H1 (cell line): ENCODE measurements at regions not wholly inside any gene's neighbourhood (a gene's known extent, or its start where the extent isn't known, plus 50 kb on each side); places are given as distances from the start of the nearest gene placed in this dataset.
A peak's percentile ranks its signal among the peaks of the same experiment; 100 is the strongest.

Experiments used
- CTCF ChIA-PET: fragments of 300-600 bp; sonication (Branson Sonifier 250); formaldehyde crosslinking; loops from one replicate; lab custom pipeline; 2021; ENCODE audit not compliant: partially characterized antibody; lab: Charles Lee
- POLR2A ChIA-PET: fragments of 300-600 bp; sonication (Branson Sonifier 250); formaldehyde crosslinking; loops from one replicate; lab custom pipeline; 2021; ENCODE audit warnings: inconsistent platforms; ENCODE audit not compliant: partially characterized antibody; lab: Charles Lee
- DNase-seq, 2 experiments: peaks; one replicate each; pipeline versions ENCODE4 v3.0.0 to v3.0.0-alpha.2; 2010 to 2022; ENCODE audit warnings: low spot score in 2 of 2, low read depth in 1 of 2, mixed read lengths in 1 of 2
- FAIRE-seq: peaks from 2 replicates; lab custom pipeline; 2011; peaks lifted over from hg19 to GRCh38; lab: Jason Lieb, UNC
- H2AFZ ChIP-seq: 2 replicates; pipeline ENCODE4 v1.8.1; 2012; ENCODE audit warnings: low read length, inconsistent platforms
- H2AK5ac ChIP-seq: 2 replicates; pipeline ENCODE4 v1.6.1; 2013; ENCODE audit warnings: low read depth, low read length
- H2BK120ac ChIP-seq: replicated peaks from 2 replicates; pipeline ENCODE3; 2013; ENCODE audit warnings: low read depth, low read length, inconsistent platforms
- H2BK12ac ChIP-seq: 2 replicates; pipeline ENCODE4 v1.6.1; 2013; ENCODE audit warnings: low read depth, low read length
- H2BK15ac ChIP-seq: 2 replicates; pipeline ENCODE4 v1.6.1; 2013; ENCODE audit warnings: low read length
- H2BK20ac ChIP-seq: 2 replicates; pipeline ENCODE4 v1.6.1; 2013; ENCODE audit warnings: low read length
- H2BK5ac ChIP-seq: 2 replicates; pipeline ENCODE4 v1.6.1; 2013; ENCODE audit warnings: low read depth, low read length
- H3K14ac ChIP-seq: 2 replicates; pipeline ENCODE4 v1.6.1; 2013; ENCODE audit warnings: inconsistent platforms; ENCODE audit not compliant: insufficient read length
- H3K18ac ChIP-seq: 2 replicates; pipeline ENCODE4 v1.6.1; 2013; ENCODE audit warnings: low read length; ENCODE audit errors: extremely low read depth
- H3K23ac ChIP-seq: 2 replicates; pipeline ENCODE4 v1.6.1; 2013; ENCODE audit warnings: inconsistent platforms; ENCODE audit not compliant: insufficient read length
- H3K23me2 ChIP-seq: 2 replicates; pipeline ENCODE4 v1.6.1; 2013; ENCODE audit warnings: low read depth, low read length
- H3K27ac ChIP-seq: 2 replicates; pipeline ENCODE4 v1.6.1; 2011; ENCODE audit warnings: low read depth, low read length, inconsistent platforms
- H3K27me3 ChIP-seq, 4 experiments: replicated peaks in 1 of 4; 1 replicate in 1 of 4; 2 replicates in 3 of 4; pipeline versions ENCODE4 v1.6.1 to v1.8.1; 2011 to 2013; ENCODE audit warnings: low read length in 3 of 4, mild to moderate bottlenecking in 3 of 4, inconsistent platforms in 2 of 4, mixed read lengths in 2 of 4, moderate library complexity in 1 of 4; ENCODE audit not compliant: control insufficient read depth in 3 of 4, insufficient read depth in 3 of 4; ENCODE audit errors: extremely low read depth in 1 of 4
- H3K36me3 ChIP-seq, 4 experiments: 2 replicates each; pipeline versions ENCODE4 v1.6.1 to v1.8.1; 2011 to 2013; ENCODE audit warnings: mild to moderate bottlenecking in 4 of 4, low read length in 3 of 4, moderate library complexity in 2 of 4, control low read depth in 1 of 4, inconsistent platforms in 1 of 4; ENCODE audit not compliant: insufficient read depth in 4 of 4, control insufficient read depth in 2 of 4
- H3K4ac ChIP-seq: replicated peaks from 2 replicates; pipeline ENCODE3; 2013; ENCODE audit warnings: low read length, low read depth, mixed read lengths, inconsistent platforms; ENCODE audit not compliant: insufficient read length
- H3K4me1 ChIP-seq, 4 experiments: replicated peaks in 1 of 4; 1 replicate in 1 of 4; 2 replicates in 3 of 4; pipeline versions ENCODE4 v1.6.1 to v1.8.1; 2011 to 2013; ENCODE audit warnings: low read length in 3 of 4, inconsistent platforms in 2 of 4, mixed read lengths in 1 of 4; ENCODE audit not compliant: insufficient read depth in 4 of 4, control insufficient read depth in 3 of 4
- H3K4me2 ChIP-seq, 2 experiments: 2 replicates each; pipeline versions ENCODE4 v1.6.1 to v1.8.1; 2011 to 2013; ENCODE audit warnings: low read depth in 2 of 2, low read length in 2 of 2, control low read depth in 1 of 2, inconsistent platforms in 1 of 2, mild to moderate bottlenecking in 1 of 2; ENCODE audit not compliant: insufficient read depth in 1 of 2
- H3K4me3 ChIP-seq, 4 experiments: fragments of 200-600, 300-600 bp in 1 of 4; sonication (generic), shearing (Covaris generic), sonication (Bioruptor Twin) in 1 of 4; 2 replicates each; pipeline versions ENCODE4 v1.5.1 to v1.8.1; 2011 to 2016; ENCODE audit warnings: low read length in 4 of 4, low read depth in 3 of 4, control low read depth in 2 of 4, inconsistent platforms in 2 of 4, mild to moderate bottlenecking in 2 of 4, mixed read lengths in 1 of 4, moderate library complexity in 1 of 4; ENCODE audit not compliant: insufficient read depth in 2 of 4; ENCODE audit errors: extremely low read depth in 1 of 4
- H3K56ac ChIP-seq: replicated peaks from 2 replicates; pipeline ENCODE3; 2013; ENCODE audit warnings: low read depth, mild to moderate bottlenecking, mixed read lengths, low read length, inconsistent platforms; ENCODE audit not compliant: insufficient read length
- H3K79me1 ChIP-seq: 2 replicates; pipeline ENCODE4 v1.6.1; 2013; ENCODE audit warnings: low read depth, low read length, control low read depth
- H3K79me2 ChIP-seq, 2 experiments: 2 replicates each; pipeline versions ENCODE4 v1.6.1 to v1.8.1; 2012 to 2013; ENCODE audit warnings: low read length in 2 of 2, mild to moderate bottlenecking in 2 of 2, inconsistent platforms in 1 of 2; ENCODE audit not compliant: insufficient read depth in 2 of 2, control insufficient read depth in 1 of 2
- H3K9ac ChIP-seq, 4 experiments: replicated peaks in 1 of 4; 1 replicate in 1 of 4; 2 replicates in 3 of 4; pipeline versions ENCODE4 v1.6.1 to v1.8.1; 2011 to 2013; ENCODE audit warnings: low read depth in 3 of 4, low read length in 3 of 4, control low read depth in 2 of 4, mild to moderate bottlenecking in 2 of 4, moderate library complexity in 2 of 4, inconsistent platforms in 1 of 4; ENCODE audit errors: extremely low read depth in 1 of 4
- H3K9me3 ChIP-seq, 2 experiments: 2 replicates each; pipeline versions ENCODE4 v1.6.1 to v1.8.1; 2012 to 2013; ENCODE audit warnings: mild to moderate bottlenecking in 2 of 2, moderate library complexity in 2 of 2, control low read depth in 1 of 2, inconsistent platforms in 1 of 2, low read depth in 1 of 2, low read length in 1 of 2, mixed read lengths in 1 of 2; ENCODE audit not compliant: insufficient read depth in 2 of 2
- H4K20me1 ChIP-seq, 2 experiments: replicated peaks in 1 of 2; 2 replicates each; pipeline versions ENCODE3 to v1.8.1; 2011 to 2013; ENCODE audit warnings: inconsistent platforms in 2 of 2, low read length in 2 of 2, mild to moderate bottlenecking in 1 of 2; ENCODE audit not compliant: insufficient read depth in 2 of 2, control insufficient read depth in 1 of 2
- H4K5ac ChIP-seq: 2 replicates; pipeline ENCODE4 v1.6.1; 2013; ENCODE audit warnings: low read length, low read depth, mixed read lengths, inconsistent platforms; ENCODE audit not compliant: insufficient read length
- H4K8ac ChIP-seq: 2 replicates; pipeline ENCODE4 v1.8.0; 2013; ENCODE audit warnings: mild to moderate bottlenecking, moderate library complexity, low read length, inconsistent platforms; ENCODE audit not compliant: insufficient read depth; ENCODE audit errors: extremely low read depth
- H4K91ac ChIP-seq: replicated peaks from 2 replicates; pipeline ENCODE3; 2013; ENCODE audit warnings: low read length, mixed read lengths, inconsistent platforms; ENCODE audit not compliant: insufficient read length
- ASH2L ChIP-seq: fragments of 200-600, 300-600 bp; sonication (generic); IDR thresholded peaks from one replicate; pipeline ENCODE4 v1.7.1; 2017; ENCODE audit warnings: low read length
- CREB1 ChIP-seq: IDR thresholded peaks from 2 replicates; pipeline ENCODE4 v1.6.1; 2012; ENCODE audit warnings: inconsistent platforms
- NANOG ChIP-seq: IDR thresholded peaks from 2 replicates; pipeline ENCODE4 v1.6.1; 2011; ENCODE audit warnings: low read length, low read depth, mild to moderate bottlenecking, inconsistent platforms; ENCODE audit not compliant: insufficient read depth, poor library complexity, severe bottlenecking
- TEAD4 ChIP-seq: IDR thresholded peaks from 2 replicates; pipeline ENCODE4 v1.6.1; 2012; ENCODE audit warnings: low read depth, low read length, inconsistent platforms, mixed read lengths
- ZNF274 ChIP-seq: IDR thresholded peaks from 2 replicates; pipeline ENCODE4 v1.7.0; 2012; ENCODE audit warnings: low read length, borderline replicate concordance; ENCODE audit errors: extremely low read depth
- WGBS, 2 experiments: shearing (Covaris generic) in 1 of 2; methylation state at CpG; one replicate each; pipeline versions ENCODE4 v1.1.6 to v1.1.7; 2013 to 2015; ENCODE audit warnings: low lambda C conversion rate in 2 of 2, mixed read lengths in 2 of 2, inconsistent platforms in 1 of 2, low coverage in 1 of 2, missing lambda C conversion rate in 1 of 2; ENCODE audit not compliant: insufficient replicate concordance in 2 of 2, insufficient coverage in 1 of 2, insufficient read length in 1 of 2; ENCODE audit errors: extremely low coverage in 1 of 2, missing lambda C conversion rate in 1 of 2; 5-methylcytosine and 5-hydroxymethylcytosine counted together
- TF ChIP-seq, protein P1 (sequence below), 3 experiments: IDR thresholded peaks; 1 replicate in 2 of 3; 2 replicates in 1 of 3; pipeline versions ENCODE4 v1.5.1 to v1.6.1; 2011; ENCODE audit warnings: low read length in 3 of 3, mild to moderate bottlenecking in 3 of 3, inconsistent platforms in 2 of 3, low read depth in 1 of 3, moderate library complexity in 1 of 3; ENCODE audit not compliant: insufficient read depth in 1 of 3; ENCODE audit errors: control extremely low read depth in 1 of 3

- Histone ChIP-seq H2AK5ac (no peak overlapping the region), H3K27ac (no peak overlapping the region), H2BK20ac (no peak overlapping the region), H3K27me3 (no peaks in the 10 kb centered on the region), H2BK15ac (no peak overlapping the region), H4K20me1 (no peaks in the 10 kb centered on the region), H2AFZ (no peak overlapping the region), H3K79me1 (no peaks in the 10 kb centered on the region), H2BK5ac (no peak overlapping the region), H3K14ac (no peak overlapping the region), H3K9me3 (no peaks in the 10 kb centered on the region), H3K9ac (no peak overlapping the region), H3K4me2 (no peak overlapping the region), H4K91ac (no peak overlapping the region), H3K36me3 (no peaks in the 10 kb centered on the region), H3K23me2 (0 out of 2 replicates have a peak, but pooled peaks cover 2% of the 10 kb centered on the region), H2BK120ac (no peak overlapping the region), H2BK12ac (no peak overlapping the region), H3K18ac (no peak overlapping the region), H3K4me3 (no peak overlapping the region; a peak in 1 of 8 replicates), H3K56ac (no peak overlapping the region), H3K79me2 (no peaks in the 10 kb centered on the region), H4K8ac (no peak overlapping the region), H3K4me1 (peaks cover 0 to 3% (median 2%) of the 10 kb centered on the region in 4 experiments; a peak in 3 of 7 replicates), H3K4ac (no peak overlapping the region), H4K5ac (no peak overlapping the region)
- 30% methylated on average over 1 of the region's 1 CpG; no CpG with 5 or more reads in 1 of the 2 experiments for WGBS, 2 experiments
- ChIA-PET CTCF (no interaction called here), POLR2A (no interaction called here)
- peak; percentile 7 for FAIRE-seq
- TF ChIP-seq NANOG (no peak), ASH2L (no peak), CREB1 (no peak), ZNF274 (no peak), TEAD4 (peak; percentile 8; the same call in 1 of the 2 replicates)
- TF ChIP-seq, protein P1, sequence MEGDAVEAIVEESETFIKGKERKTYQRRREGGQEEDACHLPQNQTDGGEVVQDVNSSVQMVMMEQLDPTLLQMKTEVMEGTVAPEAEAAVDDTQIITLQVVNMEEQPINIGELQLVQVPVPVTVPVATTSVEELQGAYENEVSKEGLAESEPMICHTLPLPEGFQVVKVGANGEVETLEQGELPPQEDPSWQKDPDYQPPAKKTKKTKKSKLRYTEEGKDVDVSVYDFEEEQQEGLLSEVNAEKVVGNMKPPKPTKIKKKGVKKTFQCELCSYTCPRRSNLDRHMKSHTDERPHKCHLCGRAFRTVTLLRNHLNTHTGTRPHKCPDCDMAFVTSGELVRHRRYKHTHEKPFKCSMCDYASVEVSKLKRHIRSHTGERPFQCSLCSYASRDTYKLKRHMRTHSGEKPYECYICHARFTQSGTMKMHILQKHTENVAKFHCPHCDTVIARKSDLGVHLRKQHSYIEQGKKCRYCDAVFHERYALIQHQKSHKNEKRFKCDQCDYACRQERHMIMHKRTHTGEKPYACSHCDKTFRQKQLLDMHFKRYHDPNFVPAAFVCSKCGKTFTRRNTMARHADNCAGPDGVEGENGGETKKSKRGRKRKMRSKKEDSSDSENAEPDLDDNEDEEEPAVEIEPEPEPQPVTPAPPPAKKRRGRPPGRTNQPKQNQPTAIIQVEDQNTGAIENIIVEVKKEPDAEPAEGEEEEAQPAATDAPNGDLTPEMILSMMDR (IDR thresholded peaks at IDR 0.05; ENCODE audit: control extremely low read depth in 1 of 3, insufficient read depth in 1 of 3, low read depth in 1 of 3, low read length in 3 of 3), result no peak
- TF ChIP-seq, all 59 proteins: peak for 1
- DNase-seq, result no peak
- no peak overlapping the region for H3K23ac ChIP-seq
Observed at GRCh38 chr6:24026050-24026449, 100.0 kb upstream of the NRSN1 start.
